Kidney (tissue), 13 donors: ENCODE measurements at regions not wholly inside any gene's neighbourhood (a gene's known extent, or its start where the extent isn't known, plus 50 kb on each side); places are given as distances from the start of the nearest gene placed in this dataset.

Source experiments
- DNase-seq, 5 donors: peaks; one replicate each; pipeline ENCODE4 v3.0.0-alpha.2; 2013 to 2020
- FAIRE-seq: peaks from 2 replicates; lab custom pipeline; 2012; peaks lifted over from hg19 to GRCh38; lab: Jason Lieb, UNC
- H3K27ac ChIP-seq, 2 donors: one replicate each; pipeline ENCODE4 v1.7.0; 2013; ENCODE audit warnings: low read depth in 2 of 2, low read length in 2 of 2, inconsistent platforms in 1 of 2
- H3K27me3 ChIP-seq: one replicate; pipeline ENCODE4 v1.7.1; 2013; ENCODE audit warnings: low read length, inconsistent platforms; ENCODE audit not compliant: control insufficient read depth, insufficient read depth
- H3K36me3 ChIP-seq, 3 donors: one replicate each; pipeline versions ENCODE4 v1.7.0 to v1.7.1; 2013; ENCODE audit warnings: low read length in 3 of 3, control low read depth in 1 of 3, inconsistent platforms in 1 of 3; ENCODE audit not compliant: insufficient read depth in 3 of 3, control insufficient read depth in 2 of 3
- H3K4me1 ChIP-seq, 3 donors: one replicate each; pipeline versions ENCODE4 v1.7.0 to v1.7.1; 2013; ENCODE audit warnings: low read length in 3 of 3, inconsistent platforms in 1 of 3, low read depth in 1 of 3; ENCODE audit not compliant: control insufficient read depth in 2 of 3, insufficient read depth in 2 of 3
- H3K4me3 ChIP-seq, 3 donors: one replicate each; pipeline versions ENCODE4 v1.7.0 to v1.8.1; 2013; ENCODE audit warnings: low read length in 3 of 3, control low read depth in 1 of 3, inconsistent platforms in 1 of 3
- H3K9ac ChIP-seq, 3 donors: one replicate each; pipeline versions ENCODE4 v1.7.0 to v1.7.1; 2013; ENCODE audit warnings: low read length in 3 of 3, control low read depth in 1 of 3, inconsistent platforms in 1 of 3
- H3K9me3 ChIP-seq, 3 donors: one replicate each; pipeline versions ENCODE4 v1.7.0 to v1.7.1; 2013; ENCODE audit warnings: low read length in 3 of 3, control low read depth in 1 of 3, inconsistent platforms in 1 of 3; ENCODE audit not compliant: control insufficient read depth in 2 of 3, insufficient read depth in 1 of 3
- CTCF ChIP-seq: IDR thresholded peaks from 3 replicates; pipeline ENCODE4 v1.5.1; 2012; ENCODE audit warnings: mild to moderate bottlenecking, moderate library complexity, borderline replicate concordance; ENCODE audit not compliant: insufficient read depth; ENCODE audit errors: extremely low read depth
- intact Hi-C: fragments of 100-400 bp; cut with DNase I; formaldehyde crosslinking; loops from one replicate; pipeline ENCODE4 v1.11.1; 2022
- donor health status: control.
- donor health status: control.
- donor health status: control.
- donor health status: control.
- donor health status: control.
- donor health status: DM: yes; HTN: yes; CAD: no.
- donor health status: Normal renal cell carcinoma (clear cell type).

GRCh38 chr15:52943746-52944145 is 153.6 kb upstream of the ONECUT1 start:
- DNase-seq (no peak), FAIRE-seq (no peak)
- H3K27ac ChIP-seq, result no peak overlapping the region
- H3K27me3 ChIP-seq, result no peaks in the 10 kb centered on the region
- no peaks in the 10 kb centered on the region for H3K36me3 ChIP-seq
- no peaks in the 10 kb centered on the region for H3K9me3 ChIP-seq
- no peaks in the 10 kb centered on the region for H3K4me1 ChIP-seq
- no peak for TF ChIP-seq CTCF
- no peak overlapping the region for H3K4me3 ChIP-seq
- intact Hi-C loops, result no loop called here
- H3K9ac ChIP-seq, result no peak overlapping the region

- intact Hi-C loops, result no loop called here
- Histone ChIP-seq H3K9me3 (no peaks in the 10 kb centered on the region), H3K4me1 (no peaks in the 10 kb centered on the region), H3K4me3 (no peak overlapping the region), H3K27me3 (no peaks in the 10 kb centered on the region), H3K27ac (no peak overlapping the region), H3K9ac (no peak overlapping the region), H3K36me3 (no peaks in the 10 kb centered on the region)
- TF ChIP-seq CTCF, result no peak
- DNase-seq, result no peak
- no peak for FAIRE-seq
Measured at GRCh38 chr15:52936489-52936888, 146.4 kb upstream of the ONECUT1 start.

- Histone ChIP-seq H3K4me3 (no peak overlapping the region), H3K27ac (no peak overlapping the region), H3K9ac (no peak overlapping the region), H3K27me3 (no peaks in the 10 kb centered on the region), H3K9me3 (peaks cover 0 to 2% (median 0%) of the 10 kb centered on the region in 3 donors), H3K4me1 (no peaks in the 10 kb centered on the region), H3K36me3 (no peaks in the 10 kb centered on the region)
- DNase-seq (no peak), FAIRE-seq (no peak)
- intact Hi-C loops, result no loop called here
- TF ChIP-seq CTCF, result no peak
Measured at GRCh38 chr15:52925130-52925529, 135.0 kb upstream of the ONECUT1 start.

GRCh38 chr15:52924630-52925029 is 134.5 kb upstream of the ONECUT1 start:
- peaks cover 0 to under 1% (median 0%) of the 10 kb centered on the region in 3 donors for H3K9me3 ChIP-seq
- H3K9ac ChIP-seq, result no peak overlapping the region
- no peaks in the 10 kb centered on the region for H3K27me3 ChIP-seq
- no peak for FAIRE-seq
- no peak for DNase-seq
- H3K4me1 ChIP-seq, result no peaks in the 10 kb centered on the region
- no peaks in the 10 kb centered on the region for H3K36me3 ChIP-seq
- intact Hi-C loops, result no loop called here
- no peak for TF ChIP-seq CTCF
- no peak overlapping the region for H3K4me3 ChIP-seq
- no peak overlapping the region for H3K27ac ChIP-seq
